ENCODE measurements at regions not wholly inside any gene's neighbourhood (a gene's known extent, or its start where the extent isn't known, plus 50 kb on each side); places are given as distances from the start of the nearest gene placed in this dataset.

GRCh38 chr5:124277767-124278545 lies 468.5 kb downstream of the ZNF608 start:
- TF ChIP-seq KDM1A (IDR thresholded peaks at IDR 0.05; ENCODE audit: borderline replicate concordance, low read length), result no peak
- no peak for TF ChIP-seq EP300 (IDR thresholded peaks at IDR 0.05; ENCODE audit: borderline replicate concordance in 1 of 2, low read depth in 2 of 2, low read length in 2 of 2)
- TF ChIP-seq SP1 (IDR thresholded peaks at IDR 0.05; ENCODE audit: low read depth, low read length), result no peak
- no peak for TF ChIP-seq TEAD4 (IDR thresholded peaks at IDR 0.05; ENCODE audit: low read depth, low read length)
- TF ChIP-seq FOSL1 (IDR thresholded peaks at IDR 0.05; ENCODE audit: insufficient read depth, low read depth, low read length), result no peak
- no peak for TF ChIP-seq CTCF (IDR thresholded peaks at IDR 0.05; ENCODE audit: control extremely low read depth in 1 of 3, insufficient read depth in 1 of 3, low read depth in 1 of 3, low read length in 3 of 3)
- TF ChIP-seq POLR2A (IDR thresholded peaks at IDR 0.05; ENCODE audit: control extremely low read depth in 1 of 2, low read depth in 2 of 2, low read length in 2 of 2), result no peak
- no peak for TF ChIP-seq POLR2AphosphoS5 (IDR thresholded peaks at IDR 0.05; ENCODE audit: low read depth, low read length)
- no peak for TF ChIP-seq EGR1 (IDR thresholded peaks at IDR 0.05; ENCODE audit: borderline replicate concordance, low read depth, low read length)
- TF ChIP-seq RFX5 (IDR thresholded peaks at IDR 0.05; ENCODE audit: borderline replicate concordance, low read depth, low read length), result no peak
- no peak for TF ChIP-seq RAD21 (IDR thresholded peaks at IDR 0.05 in 1 of 2, conservative IDR thresholded peaks at IDR 0.05 in 1 of 2; ENCODE audit: low read depth in 2 of 2, low read length in 2 of 2)

Measured in H1 (cell line).